GM18861 (cell line): ENCODE measurements at regions not wholly inside any gene's neighbourhood (a gene's known extent, or its start where the extent isn't known, plus 50 kb on each side); places are given as distances from the start of the nearest gene placed in this dataset.

Source experiments
- ATAC-seq: cut with Tn5 transposase; IDR thresholded peaks from one replicate; pipeline ENCODE4 v1.9.1; 2021; ENCODE audit not compliant: unreplicated experiment

DNA sequence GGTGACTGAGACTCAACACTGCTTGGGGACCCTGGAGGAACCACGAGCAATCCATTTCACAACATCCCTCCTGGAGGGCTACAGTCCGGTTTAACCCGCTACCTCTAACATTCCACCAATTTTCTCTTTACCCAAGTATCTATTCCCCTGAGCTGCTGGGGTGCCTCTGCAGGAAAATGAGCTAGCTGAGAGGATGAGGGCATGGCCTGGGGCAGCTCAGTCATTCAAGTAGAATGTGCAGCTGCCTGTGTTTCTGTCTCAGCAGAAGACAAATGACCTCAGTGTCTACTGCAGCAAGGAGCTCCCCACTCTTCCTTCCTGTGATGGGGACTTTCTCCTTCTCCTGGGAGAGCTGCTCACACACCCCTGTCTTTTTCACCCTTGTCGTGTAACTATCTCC lies 120.8 kb downstream of the ZNF518B start:
- ATAC-seq = no peak

DNA sequence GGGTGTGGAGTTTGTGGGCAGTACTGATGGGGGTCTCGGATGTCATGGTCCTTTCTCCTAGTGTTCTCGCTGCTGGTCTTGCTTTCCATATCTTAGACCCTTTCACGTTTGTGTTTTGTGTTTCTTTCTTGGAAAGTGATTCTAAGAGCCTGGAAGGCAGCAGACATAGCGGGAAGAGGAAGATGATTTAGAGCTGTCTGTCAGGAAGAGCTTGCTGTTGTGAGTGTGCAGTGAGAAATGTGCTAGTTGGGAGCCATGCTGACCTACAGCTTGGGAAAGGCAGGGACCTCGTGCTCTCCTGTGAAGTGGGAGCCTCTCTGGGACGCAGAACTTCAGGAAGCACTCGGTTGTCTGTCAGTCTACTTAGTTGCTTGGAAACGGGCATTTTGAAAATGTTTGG lies 122.2 kb downstream of the ZNF518B start:
- no peak for ATAC-seq

DNA sequence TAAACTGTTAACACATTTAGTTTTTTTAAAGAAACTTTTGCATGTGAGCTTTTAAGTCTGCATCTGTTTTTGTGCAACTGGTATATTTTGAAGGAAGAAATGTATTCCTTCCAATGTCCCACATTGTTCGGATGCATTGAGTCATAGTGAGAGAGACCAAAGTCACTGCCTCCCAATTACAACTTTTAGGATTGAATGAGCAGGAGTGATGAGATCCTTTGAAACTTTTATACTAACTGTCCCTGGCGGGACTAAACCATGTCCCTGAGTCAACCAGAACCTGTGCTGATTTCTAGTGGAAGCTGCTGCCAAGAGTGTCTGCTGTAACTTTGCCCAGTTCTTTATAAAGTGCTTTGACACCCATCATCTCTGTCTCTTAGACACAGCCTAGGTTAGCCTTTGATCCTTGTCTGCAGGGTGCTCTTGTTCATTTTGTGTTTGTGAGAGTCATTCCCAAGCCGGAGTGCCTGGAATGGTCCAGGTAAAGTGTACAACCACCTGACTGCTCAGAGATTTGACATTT lies 122.7 kb downstream of the ZNF518B start:
- ATAC-seq = no peak

DNA sequence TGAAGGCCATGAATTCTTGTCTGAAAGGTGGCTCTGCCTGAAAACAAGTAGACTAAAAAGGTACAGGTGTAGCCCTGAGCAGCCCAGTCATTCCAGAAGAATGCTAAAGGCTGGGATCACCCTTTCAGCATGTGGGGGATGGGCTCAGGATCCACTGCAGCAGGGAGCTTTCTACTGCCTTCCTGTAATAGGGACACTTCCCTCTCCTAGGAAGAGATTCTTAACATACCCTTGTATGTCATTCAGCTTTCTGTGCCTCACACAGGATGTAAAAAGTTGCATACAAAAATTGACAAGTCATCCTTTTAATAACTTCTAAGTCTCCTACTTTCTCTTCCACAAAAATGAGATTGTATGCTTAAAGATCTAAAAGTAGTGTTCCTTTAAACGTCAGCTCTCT lies 123.3 kb downstream of the ZNF518B start:
- no peak for ATAC-seq

DNA sequence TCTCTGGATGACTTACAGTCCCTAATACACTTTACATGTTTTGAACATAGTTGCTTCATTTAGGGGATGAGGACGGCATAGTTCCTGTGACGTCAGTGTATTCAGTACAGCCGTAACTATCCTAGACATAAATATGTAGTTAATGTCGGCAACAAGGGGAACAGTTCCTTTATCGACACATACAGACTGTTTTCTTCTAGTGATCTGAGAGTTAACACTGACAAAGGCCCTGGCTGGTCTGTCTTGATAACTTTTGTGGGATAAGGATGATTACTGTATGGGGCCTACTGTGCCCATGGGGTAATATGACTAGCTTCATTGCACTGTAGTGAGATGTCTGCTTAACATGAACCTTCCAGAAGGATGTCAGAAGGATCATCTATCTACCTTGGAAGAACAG lies 131.2 kb downstream of the ZNF518B start:
- ATAC-seq = no peak

DNA sequence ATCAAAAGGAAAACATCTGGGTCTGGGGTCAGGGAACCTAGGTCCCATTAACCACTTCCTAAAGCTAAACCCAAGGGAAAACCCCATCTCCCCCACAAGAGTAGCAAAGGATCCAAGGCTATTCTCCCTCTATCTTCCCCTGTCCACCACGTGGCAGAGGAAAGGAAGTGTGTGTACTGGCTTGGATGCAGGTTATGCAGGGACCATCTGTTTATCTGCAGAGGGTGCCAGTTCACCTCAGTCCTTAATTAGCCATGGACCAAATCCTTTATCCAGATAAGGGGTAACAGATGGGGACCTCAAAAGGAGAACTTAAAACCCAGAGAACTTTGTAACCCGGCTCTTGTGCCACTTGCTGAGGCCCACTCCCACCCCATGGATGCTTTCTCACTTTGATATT lies 135.3 kb downstream of the ZNF518B start:
- no peak for ATAC-seq

DNA sequence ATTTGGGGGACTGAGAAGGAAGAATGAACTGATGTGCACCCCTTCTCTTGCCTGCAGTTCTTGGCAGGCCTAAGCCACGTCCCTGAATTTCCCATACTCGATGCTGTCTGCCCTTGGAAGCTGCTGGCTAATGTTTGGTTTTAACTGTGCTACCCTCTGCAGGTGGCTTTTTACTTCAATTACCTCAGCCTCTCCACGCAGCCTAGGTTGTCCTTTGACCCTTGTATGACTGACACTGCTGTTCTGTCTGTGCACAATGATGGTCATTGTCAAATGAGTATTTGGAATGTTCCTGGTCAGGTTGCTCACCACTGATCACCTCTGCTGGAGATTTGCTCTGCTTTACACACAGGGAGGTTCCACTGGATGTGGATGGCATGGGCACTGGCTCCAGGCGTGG lies 137.1 kb downstream of the ZNF518B start:
- ATAC-seq = no peak

DNA sequence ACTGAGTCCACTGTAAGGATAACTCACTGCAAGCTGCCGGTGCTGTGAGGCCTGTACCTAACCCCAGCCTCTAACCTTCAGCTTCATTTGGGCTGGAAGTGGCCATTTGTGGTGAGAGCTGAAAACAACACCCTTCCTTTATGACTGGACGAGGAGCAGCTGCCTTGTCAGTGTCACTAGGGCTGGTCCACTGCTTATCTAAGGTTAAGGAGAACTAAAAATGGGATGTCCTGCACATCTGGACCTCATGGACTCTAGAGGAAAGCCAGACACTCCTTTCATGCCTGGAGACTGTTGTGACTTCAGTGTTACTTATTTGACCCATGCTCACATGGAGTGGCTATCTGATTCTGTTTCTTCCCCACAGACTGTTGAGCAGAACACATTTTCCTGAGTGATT lies 139.9 kb downstream of the ZNF518B start:
- ATAC-seq = no peak

DNA sequence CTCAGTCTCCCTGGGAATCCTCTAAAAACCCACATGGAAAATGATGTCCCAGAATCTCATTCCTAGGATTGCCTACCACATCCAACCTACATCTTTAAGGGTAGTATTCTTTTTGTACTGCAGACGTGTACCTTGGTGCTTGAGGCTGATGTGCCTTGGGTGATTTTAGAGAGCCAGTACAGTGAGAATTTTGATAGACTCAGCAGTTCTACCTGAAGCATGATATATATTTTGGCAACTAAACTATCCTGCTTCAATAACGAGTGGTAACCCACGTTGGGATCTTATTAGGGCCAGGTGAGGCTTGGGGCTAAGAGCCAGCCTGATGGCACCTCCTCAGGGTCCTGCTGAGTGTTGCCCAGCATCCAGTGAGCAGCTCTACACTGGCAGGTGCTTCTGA lies 140.4 kb downstream of the ZNF518B start:
- ATAC-seq = no peak

DNA sequence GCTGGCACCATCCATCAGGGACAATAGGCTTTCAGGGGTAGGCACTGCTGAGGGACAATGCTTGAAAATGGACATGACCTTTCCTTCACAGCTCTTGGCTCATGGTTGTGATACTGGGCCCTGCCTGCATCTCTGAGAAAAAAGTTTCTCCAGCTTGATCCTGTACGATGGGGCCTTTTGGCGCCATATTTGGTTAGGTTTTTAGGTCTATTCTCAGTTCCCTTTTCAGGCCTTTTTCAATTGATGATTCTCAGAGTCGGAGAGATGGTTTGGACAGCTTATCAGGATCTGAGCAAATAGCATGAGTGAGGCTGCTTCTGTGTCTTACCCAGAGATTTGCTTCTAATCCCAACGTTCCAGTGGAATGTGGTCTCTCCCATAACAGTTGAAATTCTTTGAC lies 141.6 kb downstream of the ZNF518B start:
- no peak for ATAC-seq

DNA sequence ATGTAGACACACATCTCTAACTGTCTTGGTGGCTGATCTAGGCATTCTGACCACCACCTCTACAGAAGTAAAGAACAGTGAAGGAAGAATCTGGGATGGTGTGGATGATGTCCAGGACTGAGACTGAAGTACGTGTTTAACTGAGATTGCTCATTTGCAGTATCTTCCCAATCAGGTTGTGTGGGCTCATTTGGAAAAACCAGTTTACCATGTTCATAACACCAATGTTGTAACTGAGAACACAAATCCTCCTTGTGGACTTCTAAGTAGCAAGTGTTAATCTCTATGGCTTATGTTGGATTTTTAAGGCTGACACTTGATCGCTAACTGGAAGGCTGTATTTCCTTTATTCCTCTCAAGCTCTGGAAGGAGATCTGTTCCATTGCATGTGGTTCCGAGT lies 144.7 kb downstream of the ZNF518B start:
- no peak for ATAC-seq

DNA sequence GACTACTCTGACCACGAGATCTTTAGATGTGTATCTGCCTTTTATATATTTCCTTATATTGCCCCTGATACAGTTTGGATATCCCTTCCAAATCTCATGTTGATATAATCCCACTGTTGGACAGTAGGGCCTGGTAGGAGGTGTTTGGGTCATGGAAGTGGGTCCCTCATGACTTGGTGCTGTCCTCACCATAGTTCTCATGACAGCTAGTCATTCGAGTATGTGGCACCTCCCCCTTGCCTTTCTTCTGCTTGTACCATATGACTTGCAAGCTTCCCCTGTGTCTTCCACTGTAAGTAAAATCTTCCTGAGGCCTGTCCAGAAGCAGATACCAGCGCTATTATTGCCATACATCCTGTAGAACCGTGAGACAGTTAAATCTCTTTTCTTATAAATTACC lies 145.3 kb downstream of the ZNF518B start:
- ATAC-seq = no peak

DNA sequence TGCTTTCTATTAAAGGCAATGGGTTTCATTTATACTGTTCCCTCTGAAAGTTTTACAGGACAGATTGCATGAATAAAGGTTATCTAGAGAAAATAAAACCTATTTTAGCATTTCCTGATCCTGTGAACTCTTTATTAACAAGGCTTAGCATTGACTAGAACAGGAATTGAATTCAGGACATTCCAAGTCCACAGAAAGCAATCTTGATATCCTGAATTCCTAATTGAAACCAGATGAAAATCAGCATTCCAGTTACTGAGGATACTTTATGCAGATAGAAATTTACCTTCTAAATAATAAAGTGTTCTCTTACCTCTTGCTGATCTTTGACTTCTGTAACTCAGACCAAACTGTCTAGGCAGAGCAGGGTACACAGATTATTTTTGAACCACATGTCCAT lies 151.4 kb downstream of the ZNF518B start:
- ATAC-seq = no peak

DNA sequence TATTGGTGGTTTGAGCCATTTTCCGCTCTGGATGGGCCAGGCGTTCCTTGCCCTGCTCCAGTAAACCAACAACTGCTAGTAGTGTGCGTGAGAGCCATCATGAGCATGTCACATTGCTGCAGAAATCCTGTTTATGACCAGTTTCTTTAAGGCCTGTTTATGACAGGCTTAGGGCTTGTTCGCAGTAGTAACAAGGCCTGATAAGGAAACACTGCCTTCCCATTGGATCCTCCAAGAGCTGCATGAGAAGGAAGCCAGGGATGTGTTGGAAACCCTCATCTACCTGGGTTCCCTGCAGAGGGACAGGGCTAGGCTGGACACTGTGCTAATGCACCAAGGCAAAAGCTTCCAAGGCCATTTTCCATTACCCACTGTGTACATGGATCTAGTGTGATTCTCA lies 153.9 kb downstream of the ZNF518B start:
- ATAC-seq = no peak

DNA sequence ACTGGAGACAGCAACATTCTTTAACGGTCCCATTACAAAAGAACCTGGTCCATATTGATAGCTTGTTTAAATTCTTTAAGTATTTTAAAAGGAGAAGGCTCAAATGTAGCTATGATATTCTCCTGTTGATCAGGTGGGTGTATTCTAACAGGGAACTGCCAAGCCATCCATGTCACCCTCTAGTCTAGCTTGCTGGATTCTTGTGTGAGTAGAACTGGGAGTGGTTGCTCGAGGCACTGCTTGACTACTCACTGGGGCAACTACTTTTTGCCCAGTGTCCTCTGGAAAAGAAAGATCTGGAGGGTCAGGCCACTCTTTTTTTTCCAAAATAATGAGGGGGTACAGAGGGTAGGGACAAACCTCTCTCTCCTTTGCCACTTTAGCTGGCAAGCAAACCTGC lies 155.1 kb downstream of the ZNF518B start:
- no peak for ATAC-seq

DNA sequence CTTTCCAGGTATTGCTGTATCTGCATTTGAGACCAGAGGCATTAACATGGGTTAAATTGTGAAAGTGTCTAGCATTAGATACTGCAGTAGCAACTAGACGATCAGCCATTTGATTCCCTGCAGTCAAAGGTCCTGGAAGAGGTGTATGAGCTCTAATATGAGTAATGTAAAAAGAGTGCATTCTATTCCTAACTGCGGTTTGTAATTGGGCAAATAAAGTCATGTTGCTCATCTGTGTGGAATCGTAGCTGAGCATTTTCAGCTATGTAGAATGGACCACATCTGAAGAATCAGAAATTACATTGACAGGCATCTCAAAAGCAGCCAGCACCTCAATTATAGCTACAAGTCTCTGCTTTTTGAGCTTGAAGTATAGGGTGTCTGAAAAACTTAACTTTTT lies 157.6 kb downstream of the ZNF518B start:
- no peak for ATAC-seq

DNA sequence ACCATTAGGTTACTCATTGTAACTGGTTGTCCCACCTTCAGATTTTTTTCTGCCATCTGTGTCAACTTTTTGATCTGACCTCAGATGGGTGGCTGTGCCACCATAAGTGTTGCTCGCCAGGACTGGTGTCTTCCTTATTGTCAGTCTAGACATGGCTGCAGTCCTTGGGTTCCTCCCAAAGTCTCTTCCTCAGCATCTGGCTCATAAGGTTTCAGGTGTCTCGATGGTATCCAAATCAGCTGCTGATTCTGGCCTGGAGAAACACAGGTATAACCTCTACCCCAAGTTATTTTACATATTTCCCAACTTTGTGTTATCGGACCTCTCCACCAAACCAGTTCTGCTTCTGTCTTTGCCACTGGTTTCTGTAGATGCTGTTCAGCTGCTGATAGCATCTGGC lies 158.5 kb downstream of the ZNF518B start:
- no peak for ATAC-seq

DNA sequence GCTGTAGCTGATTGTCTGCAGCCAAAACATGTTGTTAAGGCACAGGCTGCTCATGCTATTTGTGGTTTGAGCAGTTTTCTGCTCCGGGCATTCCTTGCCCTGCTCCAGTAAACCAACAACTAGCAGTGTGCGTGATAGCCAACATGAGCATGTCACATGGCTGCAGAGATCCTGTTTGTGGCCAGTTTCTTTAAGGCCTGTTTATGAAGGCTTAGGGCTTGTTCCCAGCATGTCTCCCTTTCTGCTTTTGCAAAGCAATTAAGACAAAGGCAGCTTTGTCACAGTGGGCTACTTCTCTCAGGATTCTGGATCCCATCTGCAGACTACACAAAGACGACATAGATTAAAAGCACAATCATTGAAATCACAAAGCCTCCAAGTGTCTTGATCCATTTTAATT lies 160.5 kb downstream of the ZNF518B start:
- no peak for ATAC-seq

DNA sequence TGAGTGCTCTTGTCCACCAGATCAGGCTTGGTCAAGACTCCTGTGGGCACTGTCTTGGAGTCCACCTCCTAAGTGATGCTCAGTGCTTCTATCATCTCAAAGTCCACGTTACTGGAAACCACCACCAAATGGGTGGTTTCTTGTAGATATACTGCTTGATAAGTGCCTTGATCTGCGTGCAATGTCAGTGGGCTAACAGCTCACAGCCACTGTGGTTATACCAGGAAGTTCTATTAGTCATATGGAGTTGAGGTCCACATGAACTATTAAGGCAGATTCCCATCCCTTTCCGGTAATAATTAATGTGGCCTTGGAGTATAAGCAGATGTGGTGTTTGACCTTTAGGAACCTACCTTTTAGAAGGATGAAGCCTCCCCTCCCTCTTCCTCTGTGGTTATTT lies 161.9 kb downstream of the ZNF518B start:
- ATAC-seq = no peak

DNA sequence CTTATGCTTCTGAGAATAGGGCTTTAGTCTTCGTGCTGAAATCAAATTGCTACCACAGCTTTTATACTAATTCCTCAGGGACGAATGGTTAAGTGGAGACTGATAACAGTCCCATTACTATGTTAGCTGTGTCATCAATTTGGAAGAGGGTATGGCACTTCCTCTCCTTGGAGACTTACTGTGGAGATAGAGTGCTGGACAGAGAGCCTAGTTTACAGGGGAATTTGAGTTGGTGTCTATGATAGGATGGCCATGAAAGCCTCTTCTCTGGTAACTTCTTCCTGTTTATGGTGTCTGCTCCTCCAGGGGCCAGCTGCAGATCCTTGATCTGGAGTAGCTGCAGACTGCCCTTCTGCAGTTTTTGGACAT lies 167.7 kb downstream of the ZNF518B start:
- no peak for ATAC-seq

DNA sequence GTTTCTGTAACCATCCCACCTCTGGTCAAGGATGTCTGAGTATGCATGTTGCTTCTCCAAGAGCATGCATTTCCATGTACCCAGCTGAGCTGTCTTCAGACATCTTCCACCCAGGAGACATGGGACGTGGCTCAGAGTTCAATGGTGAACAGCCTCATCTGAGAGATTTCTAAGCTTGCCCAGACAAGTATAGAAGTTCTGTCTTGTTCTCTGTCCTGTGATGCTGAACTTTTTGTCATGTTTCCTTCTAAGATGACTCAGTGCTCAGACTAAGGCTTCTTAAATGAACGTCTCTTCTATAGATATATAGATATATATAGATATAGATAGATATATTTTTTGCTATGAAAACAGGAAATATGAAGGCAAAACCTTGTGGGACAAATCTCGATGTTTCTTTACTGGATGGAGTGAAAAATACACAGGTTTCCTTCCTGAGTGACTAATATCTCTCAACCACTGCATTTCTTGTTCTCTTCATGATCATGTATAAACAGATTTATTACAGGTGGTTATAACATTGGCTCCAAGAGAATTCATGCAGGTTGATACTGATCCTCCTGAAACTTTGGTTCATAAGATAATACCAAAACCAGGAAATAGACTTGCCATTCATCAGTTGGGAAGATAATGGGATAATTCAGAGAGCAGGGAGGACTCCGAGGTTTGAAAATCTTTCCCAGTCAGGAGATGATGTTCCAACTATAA lies 168.2 kb downstream of the ZNF518B start:
- ATAC-seq = no peak

DNA sequence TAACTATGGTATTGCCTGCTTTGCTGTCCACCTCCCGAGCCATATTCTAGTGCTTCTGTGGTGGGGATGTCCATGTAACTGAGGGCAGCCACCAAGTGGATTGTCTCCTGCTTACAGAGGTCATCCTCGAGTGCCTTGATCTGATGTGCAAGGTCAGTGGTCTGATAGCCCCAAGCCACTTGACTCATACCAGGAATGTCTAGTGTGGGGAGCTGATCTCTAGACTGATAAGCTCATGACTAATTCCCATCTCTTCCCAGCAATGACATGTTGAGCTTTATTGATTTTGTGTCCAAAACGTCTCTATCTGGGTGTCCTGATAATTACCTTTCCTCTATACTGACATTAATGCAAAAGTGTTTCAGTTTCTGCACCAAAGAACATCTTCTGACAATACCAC lies 168.4 kb upstream of the WDR1 start:
- ATAC-seq = no peak

DNA sequence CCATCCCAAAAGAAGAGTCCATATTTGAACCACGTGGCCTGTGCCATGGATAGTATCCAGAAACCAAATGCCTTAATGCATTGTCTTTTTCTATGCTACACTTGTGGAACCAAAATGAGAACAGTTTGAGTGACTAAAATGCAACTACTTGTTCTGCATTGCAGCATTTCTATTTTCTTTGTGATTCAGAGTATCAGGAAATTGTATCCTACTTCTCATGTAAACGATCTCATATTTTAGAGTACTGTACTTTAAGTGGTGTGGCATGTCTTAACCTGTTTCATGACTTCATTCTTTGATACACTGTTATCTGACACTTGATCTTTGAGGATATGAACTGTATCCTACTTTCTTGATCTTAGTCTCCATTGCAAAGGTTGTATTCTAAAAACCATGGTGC lies 167.2 kb upstream of the WDR1 start:
- no peak for ATAC-seq
